Breast epithelium (tissue), 3 donors: ENCODE measurements at regions not wholly inside any gene's neighbourhood (a gene's known extent, or its start where the extent isn't known, plus 50 kb on each side); places are given as distances from the start of the nearest gene placed in this dataset.

Source experiments
- POLR2A ChIP-seq: fragments of 450-650 bp; IDR thresholded peaks from one replicate; pipeline ENCODE4 v1.6.1; 2016; ENCODE audit warnings: antibody characterized with exemption, mild to moderate bottlenecking, moderate library complexity
- TF ChIP-seq, protein P1 (sequence below), 3 donors: fragments of 450-650 bp; IDR thresholded peaks; one replicate each; pipeline ENCODE4 v1.5.1; 2016 to 2017; ENCODE audit warnings: antibody characterized with exemption in 3 of 3, mild to moderate bottlenecking in 3 of 3, moderate library complexity in 3 of 3

DNA sequence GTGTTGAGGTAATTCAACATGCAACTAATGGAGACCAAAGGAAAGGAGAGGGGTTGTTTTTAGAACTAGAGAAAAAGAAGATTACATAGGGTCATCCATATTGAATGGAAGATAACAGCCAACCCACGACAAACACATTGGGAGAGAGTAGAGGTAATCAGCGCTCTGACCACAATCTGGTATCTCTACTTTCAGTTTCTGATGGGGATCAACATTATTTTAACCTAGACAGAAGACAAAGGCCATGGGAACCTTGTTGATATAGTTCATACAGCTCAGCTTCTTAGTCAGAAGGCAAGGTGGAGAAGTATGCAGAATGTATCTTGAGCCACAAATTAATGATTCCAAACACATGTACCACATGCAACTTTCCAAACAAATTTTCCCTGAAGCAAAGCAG lies 537.1 kb upstream of the ST8SIA4 start:
- TF ChIP-seq, protein P1, sequence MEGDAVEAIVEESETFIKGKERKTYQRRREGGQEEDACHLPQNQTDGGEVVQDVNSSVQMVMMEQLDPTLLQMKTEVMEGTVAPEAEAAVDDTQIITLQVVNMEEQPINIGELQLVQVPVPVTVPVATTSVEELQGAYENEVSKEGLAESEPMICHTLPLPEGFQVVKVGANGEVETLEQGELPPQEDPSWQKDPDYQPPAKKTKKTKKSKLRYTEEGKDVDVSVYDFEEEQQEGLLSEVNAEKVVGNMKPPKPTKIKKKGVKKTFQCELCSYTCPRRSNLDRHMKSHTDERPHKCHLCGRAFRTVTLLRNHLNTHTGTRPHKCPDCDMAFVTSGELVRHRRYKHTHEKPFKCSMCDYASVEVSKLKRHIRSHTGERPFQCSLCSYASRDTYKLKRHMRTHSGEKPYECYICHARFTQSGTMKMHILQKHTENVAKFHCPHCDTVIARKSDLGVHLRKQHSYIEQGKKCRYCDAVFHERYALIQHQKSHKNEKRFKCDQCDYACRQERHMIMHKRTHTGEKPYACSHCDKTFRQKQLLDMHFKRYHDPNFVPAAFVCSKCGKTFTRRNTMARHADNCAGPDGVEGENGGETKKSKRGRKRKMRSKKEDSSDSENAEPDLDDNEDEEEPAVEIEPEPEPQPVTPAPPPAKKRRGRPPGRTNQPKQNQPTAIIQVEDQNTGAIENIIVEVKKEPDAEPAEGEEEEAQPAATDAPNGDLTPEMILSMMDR (IDR thresholded peaks at IDR 0.05), result no peak
- no peak for TF ChIP-seq POLR2A
